Central memory CD8-positive, alpha-beta T cell (primary cell): ENCODE measurements at regions not wholly inside any gene's neighbourhood (a gene's known extent, or its start where the extent isn't known, plus 50 kb on each side); places are given as distances from the start of the nearest gene placed in this dataset.

ENCODE experiments used
- ATAC-seq: fragments of 150-1000 bp; cut with Tn5 transposase; replicated peaks from 2 replicates; pipeline ENCODE4 v1.10.0; 2022; ENCODE audit warnings: mild to moderate bottlenecking, moderate FRiP score, moderate number of reproducible peaks; ENCODE audit not compliant: poor library complexity, severe bottlenecking; ENCODE audit errors: extremely low read depth
- DNase-seq, 2 donors: peaks; one replicate each; pipeline ENCODE4 v3.0.0; 2021; ENCODE audit warnings: low spot score in 2 of 2
- H3K27ac Mint-ChIP-seq: one replicate; pipeline ENCODE4 v1.8.0; 2022; ENCODE audit warnings: low read depth, mild to moderate bottlenecking, moderate library complexity, mixed read lengths
- H3K27me3 Mint-ChIP-seq: one replicate; pipeline ENCODE4 v1.8.0; 2022; ENCODE audit warnings: mixed read lengths
- H3K36me3 Mint-ChIP-seq: one replicate; pipeline ENCODE4 v1.8.0; 2022; ENCODE audit warnings: mild to moderate bottlenecking, moderate library complexity, mixed read lengths; ENCODE audit not compliant: insufficient read depth
- H3K4me1 Mint-ChIP-seq: one replicate; pipeline ENCODE4 v1.8.0; 2022; ENCODE audit warnings: mixed read lengths
- H3K4me3 Mint-ChIP-seq: one replicate; pipeline ENCODE4 v1.8.0; 2022; ENCODE audit warnings: mild to moderate bottlenecking, moderate library complexity, mixed read lengths
- H3K9me3 Mint-ChIP-seq: one replicate; pipeline ENCODE4 v1.8.0; 2022; ENCODE audit warnings: mixed read lengths

DNA sequence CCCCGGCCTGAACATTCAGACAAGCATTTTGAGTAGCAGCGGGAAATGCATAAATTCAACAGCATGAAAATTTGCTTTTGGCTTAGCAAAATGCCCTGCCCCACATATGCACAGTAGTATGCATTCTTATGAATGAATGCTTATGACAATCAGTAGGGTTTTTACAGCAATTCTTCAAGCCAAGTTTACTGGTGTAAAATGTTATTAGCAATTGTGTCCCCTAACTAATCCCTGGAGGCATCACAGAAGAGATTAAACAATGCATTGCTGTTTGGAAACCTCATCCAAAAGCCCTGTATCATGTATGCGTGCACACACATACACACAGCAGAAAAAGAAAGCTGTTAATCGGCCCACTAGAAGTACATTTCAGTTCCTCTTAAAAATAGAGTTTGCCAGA is 406.5 kb downstream of the LRIG3 start:
- Mint-ChIP-seq H3K4me3 (no peak overlapping the region), H3K9me3 (peaks cover 36% of the 10 kb centered on the region), H3K27me3 (no peaks in the 10 kb centered on the region), H3K4me1 (no peaks in the 10 kb centered on the region), H3K36me3 (no peaks in the 10 kb centered on the region), H3K27ac (no peak overlapping the region)
- ATAC-seq (no peak), DNase-seq (no peak)

DNA sequence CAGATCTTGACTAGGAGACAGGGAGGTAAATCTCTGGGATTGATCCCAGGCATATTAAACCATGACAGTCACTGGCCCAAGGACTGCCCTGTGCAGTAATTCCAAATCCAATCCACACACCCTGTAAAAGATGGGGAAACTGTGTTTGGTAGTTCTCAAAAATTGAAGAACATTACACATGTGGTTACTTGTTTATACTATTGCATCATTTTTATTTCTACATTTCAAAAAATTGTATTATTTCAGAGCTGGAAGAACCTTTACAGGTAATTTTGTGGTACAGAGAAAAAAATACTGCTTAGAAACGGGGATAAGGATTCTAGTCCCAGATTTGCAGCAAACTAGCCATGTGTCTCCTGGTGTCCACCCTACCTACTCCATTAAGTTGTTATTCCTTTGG is 400.5 kb downstream of the LRIG3 start:
- Mint-ChIP-seq H3K9me3 (peaks cover 34% of the 10 kb centered on the region), H3K4me1 (no peaks in the 10 kb centered on the region), H3K36me3 (no peaks in the 10 kb centered on the region), H3K27ac (no peak overlapping the region), H3K4me3 (no peak overlapping the region), H3K27me3 (no peaks in the 10 kb centered on the region)
- DNase-seq = no peak
- no peak for ATAC-seq

GRCh38 chr12:58521152-58521551 is 399.2 kb downstream of the LRIG3 start:
- Mint-ChIP-seq H3K27me3 (no peaks in the 10 kb centered on the region), H3K4me3 (no peak overlapping the region), H3K9me3 (peaks cover 34% of the 10 kb centered on the region), H3K36me3 (no peaks in the 10 kb centered on the region), H3K4me1 (no peaks in the 10 kb centered on the region), H3K27ac (no peak overlapping the region)
- ATAC-seq = no peak
- DNase-seq = no peak

GRCh38 chr12:58521796-58522195 is 398.5 kb downstream of the LRIG3 start:
- Mint-ChIP-seq H3K9me3 (peaks cover 30% of the 10 kb centered on the region), H3K27ac (no peak overlapping the region), H3K27me3 (no peaks in the 10 kb centered on the region), H3K4me1 (no peaks in the 10 kb centered on the region), H3K4me3 (no peak overlapping the region), H3K36me3 (no peaks in the 10 kb centered on the region)
- ATAC-seq (no peak), DNase-seq (no peak)

- H3K27ac Mint-ChIP-seq = no peak overlapping the region
- no peak for ATAC-seq
- H3K9me3 Mint-ChIP-seq = peaks cover 18% of the 10 kb centered on the region
- no peak overlapping the region for H3K4me3 Mint-ChIP-seq
- H3K4me1 Mint-ChIP-seq = no peaks in the 10 kb centered on the region
- no peaks in the 10 kb centered on the region for H3K27me3 Mint-ChIP-seq
- DNase-seq = no peak
- H3K36me3 Mint-ChIP-seq = no peaks in the 10 kb centered on the region
Observed at GRCh38 chr12:58523360-58523759, 396.9 kb downstream of the LRIG3 start.

DNA sequence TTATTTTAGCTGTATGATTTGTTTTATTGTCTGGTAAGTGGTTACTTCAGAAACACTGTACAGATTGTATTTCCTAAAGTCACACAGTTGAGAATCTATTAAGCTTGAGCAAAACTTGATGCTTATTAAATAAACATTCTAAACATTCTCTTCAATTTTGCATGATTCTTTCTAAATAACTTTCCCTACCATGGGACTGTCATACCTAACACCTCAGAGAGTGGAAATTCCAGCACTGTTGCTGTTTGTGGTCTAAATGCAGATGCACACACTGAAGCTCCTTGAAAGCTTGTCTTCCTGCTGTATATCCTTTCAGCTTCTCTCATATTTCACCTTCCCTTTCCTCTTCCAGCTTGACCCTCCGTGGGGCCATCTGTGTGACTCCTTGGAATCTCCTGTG is 392.0 kb downstream of the LRIG3 start:
- Mint-ChIP-seq H3K4me1 (no peaks in the 10 kb centered on the region), H3K4me3 (no peak overlapping the region), H3K27ac (no peak overlapping the region), H3K36me3 (no peaks in the 10 kb centered on the region), H3K9me3 (peaks cover 13% of the 10 kb centered on the region), H3K27me3 (no peaks in the 10 kb centered on the region)
- no peak for DNase-seq
- no peak for ATAC-seq

DNA sequence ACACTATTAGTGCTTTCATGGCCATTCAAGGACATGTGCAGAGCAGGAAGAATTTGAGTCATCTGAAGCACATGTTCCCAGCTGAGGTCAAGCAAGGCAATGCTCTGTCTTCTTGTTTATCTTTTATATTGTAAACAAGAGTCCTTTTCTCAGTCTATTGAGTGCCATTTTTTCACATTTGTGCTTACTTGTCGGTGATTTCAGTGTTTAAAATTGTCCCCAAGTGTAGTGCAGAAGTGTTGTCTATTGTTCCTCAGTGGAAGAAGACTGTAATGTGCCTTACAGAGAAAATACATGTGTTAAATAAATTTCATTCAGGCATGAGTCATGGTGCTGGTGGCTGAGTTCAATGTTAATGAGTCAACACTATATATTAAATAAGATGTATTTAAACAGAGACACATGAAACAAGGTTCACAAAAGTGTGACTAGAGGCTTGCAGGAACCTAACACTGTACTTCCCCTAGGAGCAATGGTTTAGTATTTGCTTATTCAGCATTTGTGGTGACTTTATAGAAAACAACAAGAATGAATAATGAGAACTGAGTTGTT is 391.1 kb downstream of the LRIG3 start:
- Mint-ChIP-seq H3K4me3 (no peak overlapping the region), H3K36me3 (no peaks in the 10 kb centered on the region), H3K9me3 (peaks cover 11% of the 10 kb centered on the region), H3K27ac (no peak overlapping the region), H3K27me3 (no peaks in the 10 kb centered on the region), H3K4me1 (no peaks in the 10 kb centered on the region)
- ATAC-seq (no peak), DNase-seq (no peak)

DNA sequence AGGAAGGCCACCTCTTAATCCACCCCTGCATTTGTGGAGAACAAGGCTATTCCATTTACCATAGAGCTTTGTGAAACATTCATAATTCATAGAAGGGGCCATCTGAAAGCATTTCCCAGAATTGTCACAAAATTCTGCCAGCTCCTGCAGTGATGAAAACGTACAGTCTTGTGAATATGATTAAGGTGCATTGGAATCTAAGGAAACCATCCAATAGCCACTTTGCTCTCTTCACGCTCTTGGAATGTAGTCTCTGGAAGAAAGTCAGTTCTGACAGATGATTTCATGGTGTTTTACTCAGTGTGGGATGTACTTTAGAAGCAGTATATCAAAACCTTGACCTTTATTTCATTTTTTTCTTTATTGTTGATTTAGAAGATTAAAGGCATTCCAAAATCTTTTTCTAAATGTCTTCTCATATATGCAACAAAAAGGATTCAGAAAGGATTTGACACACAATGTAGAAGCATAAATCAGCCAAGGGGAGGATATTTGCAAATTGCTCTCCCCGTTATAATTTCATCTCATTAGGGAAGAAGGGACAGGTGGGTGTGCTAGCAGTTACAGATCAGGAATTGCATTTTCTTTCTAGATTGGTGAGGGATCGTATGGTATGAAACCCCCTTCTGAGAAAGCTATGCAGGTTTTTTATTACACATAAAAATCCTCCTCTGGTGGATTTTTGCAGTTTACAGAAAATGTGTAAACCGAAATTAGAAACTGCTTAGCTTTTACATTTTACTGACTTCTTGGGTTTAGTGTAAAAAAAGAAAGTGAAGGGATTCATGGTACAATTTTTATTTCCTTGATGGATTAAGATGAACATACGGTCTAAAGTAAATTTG is 390.2 kb downstream of the LRIG3 start:
- Mint-ChIP-seq H3K9me3 (peaks cover 7% of the 10 kb centered on the region), H3K4me1 (no peaks in the 10 kb centered on the region), H3K27ac (no peak overlapping the region), H3K4me3 (no peak overlapping the region), H3K36me3 (no peaks in the 10 kb centered on the region), H3K27me3 (no peaks in the 10 kb centered on the region)
- ATAC-seq (no peak), DNase-seq (no peak)

GRCh38 chr12:58530742-58531062 is 389.6 kb downstream of the LRIG3 start:
- H3K36me3 Mint-ChIP-seq = no peaks in the 10 kb centered on the region
- H3K4me1 Mint-ChIP-seq = no peaks in the 10 kb centered on the region
- no peak overlapping the region for H3K4me3 Mint-ChIP-seq
- ATAC-seq (no peak), DNase-seq (no peak)
- H3K9me3 Mint-ChIP-seq = peaks cover 7% of the 10 kb centered on the region
- no peaks in the 10 kb centered on the region for H3K27me3 Mint-ChIP-seq
- H3K27ac Mint-ChIP-seq = no peak overlapping the region

DNA sequence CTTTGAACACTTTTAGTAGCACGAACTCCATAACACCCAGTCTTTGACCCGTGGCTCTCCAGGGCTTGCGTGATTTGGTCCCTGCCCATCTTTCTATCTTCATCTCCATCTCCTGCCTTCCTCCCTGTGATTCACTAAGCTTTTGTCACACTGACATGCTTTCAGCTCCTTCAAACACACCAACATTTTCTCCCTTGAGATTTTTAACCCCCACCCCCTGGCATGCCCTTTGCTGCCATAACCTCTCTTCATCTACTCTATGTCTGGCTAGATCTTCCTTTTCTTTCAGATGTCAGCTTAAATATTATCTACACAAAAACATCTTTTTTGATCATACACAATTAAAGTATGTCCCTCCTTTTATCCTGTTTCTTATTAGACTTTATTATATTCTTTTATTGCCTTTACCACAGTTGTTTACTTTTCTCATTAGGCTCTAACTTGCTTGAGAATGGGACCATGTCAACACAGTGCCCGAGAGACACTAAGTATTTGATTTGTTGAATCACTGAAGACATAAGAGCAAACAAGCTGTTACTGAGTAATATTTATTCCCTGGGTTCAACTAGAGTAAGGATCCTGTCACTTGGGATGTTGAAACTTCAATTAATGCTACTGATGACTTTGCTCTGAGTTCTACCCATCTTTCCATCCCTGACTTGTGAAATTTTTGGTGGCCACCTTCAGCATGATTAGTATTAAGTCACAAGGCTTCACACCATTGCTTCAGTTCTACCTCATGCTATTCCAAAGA is 387.3 kb downstream of the LRIG3 start:
- H3K9me3 Mint-ChIP-seq = peaks cover 7% of the 10 kb centered on the region
- no peak overlapping the region for H3K27ac Mint-ChIP-seq
- no peaks in the 10 kb centered on the region for H3K4me1 Mint-ChIP-seq
- ATAC-seq (no peak), DNase-seq (no peak)
- H3K27me3 Mint-ChIP-seq = no peaks in the 10 kb centered on the region
- no peaks in the 10 kb centered on the region for H3K36me3 Mint-ChIP-seq
- no peak overlapping the region for H3K4me3 Mint-ChIP-seq

GRCh38 chr12:58533652-58534051 is 386.7 kb downstream of the LRIG3 start:
- peaks cover 10% of the 10 kb centered on the region for H3K9me3 Mint-ChIP-seq
- DNase-seq (no peak), ATAC-seq (no peak)
- H3K4me3 Mint-ChIP-seq = no peak overlapping the region
- H3K36me3 Mint-ChIP-seq = no peaks in the 10 kb centered on the region
- no peak overlapping the region for H3K27ac Mint-ChIP-seq
- H3K27me3 Mint-ChIP-seq = no peaks in the 10 kb centered on the region
- H3K4me1 Mint-ChIP-seq = no peaks in the 10 kb centered on the region

GRCh38 chr12:58537278-58537677 is 383.0 kb downstream of the LRIG3 start:
- H3K4me1 Mint-ChIP-seq = no peaks in the 10 kb centered on the region
- H3K27ac Mint-ChIP-seq = no peak overlapping the region
- H3K9me3 Mint-ChIP-seq = peaks cover 12% of the 10 kb centered on the region
- H3K27me3 Mint-ChIP-seq = no peaks in the 10 kb centered on the region
- no peak overlapping the region for H3K4me3 Mint-ChIP-seq
- ATAC-seq (no peak), DNase-seq (no peak)
- no peaks in the 10 kb centered on the region for H3K36me3 Mint-ChIP-seq

DNA sequence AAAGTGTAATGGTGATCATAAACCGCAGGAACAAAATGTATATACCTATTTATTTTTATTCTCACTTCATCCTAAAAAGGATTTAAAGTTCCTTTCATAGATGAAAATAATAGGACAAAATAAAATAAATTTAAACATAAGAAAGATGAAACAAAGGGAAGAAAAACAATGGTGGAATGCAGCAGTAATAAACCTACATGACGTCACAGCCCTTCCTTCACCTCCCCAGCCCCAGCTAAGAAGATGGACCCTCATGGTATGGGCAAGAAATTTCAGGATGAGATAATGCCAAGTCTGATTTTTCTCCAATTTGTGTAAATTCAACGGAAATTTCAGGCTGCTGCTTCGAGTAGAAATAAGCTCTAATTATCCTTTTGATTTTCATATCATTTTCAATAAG is 381.0 kb downstream of the LRIG3 start:
- Mint-ChIP-seq H3K27ac (no peak overlapping the region), H3K27me3 (no peaks in the 10 kb centered on the region), H3K9me3 (peaks cover 8% of the 10 kb centered on the region), H3K36me3 (no peaks in the 10 kb centered on the region), H3K4me1 (no peaks in the 10 kb centered on the region), H3K4me3 (no peak overlapping the region)
- no peak for DNase-seq
- no peak for ATAC-seq
